SKM-1 treated with dmso at 0.1 percent for 144 hours (cell line): ENCODE measurements at regions not wholly inside any gene's neighbourhood (a gene's known extent, or its start where the extent isn't known, plus 50 kb on each side); places are given as distances from the start of the nearest gene placed in this dataset.

Source experiments
- DNase-seq: peaks from one replicate; lab custom pipeline; 2025; ENCODE audit not compliant: unreplicated experiment; lab: John Stamatoyannopoulos, UW

DNA sequence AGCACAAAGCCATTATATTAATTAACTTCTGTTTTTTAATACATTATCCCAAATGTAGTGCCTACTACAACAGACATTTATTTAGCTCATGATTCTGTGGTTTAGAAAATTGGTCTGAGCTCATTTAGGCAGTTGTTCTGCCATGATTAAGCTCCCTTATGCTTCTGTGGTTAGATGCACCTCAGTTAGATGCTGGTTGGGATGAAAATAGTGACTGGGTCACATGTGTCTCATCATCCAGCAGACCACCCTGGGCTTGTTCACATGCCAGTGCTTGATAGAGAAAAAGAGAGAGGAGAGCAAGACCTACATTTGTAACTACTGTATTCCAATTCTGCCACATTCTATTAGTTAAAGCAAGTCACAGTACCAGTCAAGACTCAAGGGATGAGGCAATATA lies 376.4 kb upstream of the GNPDA2 start:
- DNase-seq: no peak

DNA sequence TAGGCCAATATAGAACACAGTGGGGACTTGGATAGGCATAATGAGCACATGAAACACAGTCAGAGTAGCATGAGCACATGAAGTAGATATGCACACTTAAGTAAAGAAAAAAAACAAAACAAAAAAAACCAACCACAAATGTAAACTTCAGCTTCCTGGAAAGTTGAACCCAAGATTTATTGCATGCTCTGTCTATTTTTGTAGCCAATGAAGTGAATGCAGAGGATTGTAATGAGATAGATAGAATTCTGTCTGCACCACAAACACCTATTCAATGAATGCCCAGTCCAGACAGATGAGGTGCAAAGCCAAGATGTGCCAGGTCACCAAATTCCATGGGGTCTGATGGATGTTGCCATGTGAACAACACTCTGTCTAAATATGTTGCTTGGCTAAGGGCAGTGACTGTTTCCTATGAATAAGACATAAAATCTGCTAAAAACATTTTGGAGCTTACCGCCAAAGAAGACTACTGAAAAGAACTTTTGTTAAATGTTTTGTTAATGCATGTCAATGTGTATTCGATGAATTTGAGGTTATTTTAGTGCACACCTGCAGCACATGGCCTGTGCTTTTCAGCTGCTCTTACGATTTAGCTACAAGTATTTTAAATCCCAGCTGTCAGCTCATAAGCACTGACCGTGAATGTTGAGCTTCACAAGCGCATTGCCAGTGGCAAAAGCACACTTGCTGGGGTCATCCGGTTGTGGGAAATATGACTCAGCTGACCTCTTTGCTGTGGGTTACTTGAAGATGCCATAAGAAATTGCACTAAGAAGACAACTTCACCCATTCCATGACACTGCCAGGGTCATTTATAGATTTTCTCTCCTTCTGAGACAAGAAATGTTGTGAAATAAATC lies 374.8 kb upstream of the GNPDA2 start:
- no peak for DNase-seq

DNA sequence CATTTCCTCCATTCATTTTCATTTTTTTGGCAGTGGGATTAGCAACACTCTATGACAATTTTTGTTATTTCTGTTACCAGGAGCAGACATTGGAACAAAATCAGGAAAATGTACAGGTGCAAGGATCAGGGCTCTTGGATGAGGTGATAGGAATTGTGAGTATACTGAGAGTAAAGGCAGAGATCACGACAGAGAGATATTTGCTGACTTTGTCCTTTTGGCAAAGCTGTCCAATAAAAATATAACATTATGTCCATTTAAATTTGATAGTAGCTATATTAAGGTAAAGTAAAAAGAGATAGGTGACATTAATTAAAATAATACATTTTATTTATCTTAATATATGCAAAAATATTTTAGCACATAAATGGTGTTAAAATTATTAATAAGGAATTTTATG lies 373.1 kb upstream of the GNPDA2 start:
- DNase-seq: no peak

DNA sequence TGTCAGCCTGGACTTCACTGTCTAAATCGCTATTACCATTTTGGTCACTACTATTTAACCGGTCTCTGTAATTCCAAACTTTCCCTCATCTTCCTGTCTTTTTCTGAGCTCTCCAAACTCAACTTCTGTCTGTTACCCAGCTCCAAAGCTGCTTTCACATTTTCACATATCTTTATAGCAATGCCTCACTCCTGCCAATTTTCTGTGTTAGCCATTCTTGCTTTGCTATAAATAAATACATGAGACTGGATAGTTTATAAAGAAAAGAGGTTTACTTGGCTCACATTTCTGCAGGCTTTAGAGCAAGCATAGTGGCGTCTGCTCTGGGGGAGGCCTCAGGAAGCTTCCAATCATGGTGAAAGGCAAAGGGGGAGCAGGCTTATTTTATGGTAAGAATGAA lies 368.3 kb upstream of the GNPDA2 start:
- DNase-seq: no peak

DNA sequence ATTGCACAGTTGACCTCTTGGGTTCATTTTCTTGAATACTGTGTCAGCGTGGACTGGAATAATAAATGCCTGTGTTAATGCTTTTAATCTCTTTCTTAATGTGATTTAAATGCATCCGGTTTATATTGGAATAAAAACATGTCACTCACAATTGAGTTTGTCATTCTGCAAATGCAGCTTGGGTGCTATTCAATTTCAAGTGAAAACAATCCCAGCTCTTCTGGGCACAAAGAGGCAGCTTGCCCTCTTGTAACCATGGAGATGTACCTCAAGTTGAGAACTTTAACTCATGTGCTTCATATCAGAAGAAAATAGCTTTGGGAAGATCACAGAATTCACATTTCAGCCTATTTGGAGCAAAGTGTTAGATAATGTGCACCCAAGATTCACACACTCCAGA lies 355.7 kb upstream of the GNPDA2 start:
- DNase-seq: no peak

DNA sequence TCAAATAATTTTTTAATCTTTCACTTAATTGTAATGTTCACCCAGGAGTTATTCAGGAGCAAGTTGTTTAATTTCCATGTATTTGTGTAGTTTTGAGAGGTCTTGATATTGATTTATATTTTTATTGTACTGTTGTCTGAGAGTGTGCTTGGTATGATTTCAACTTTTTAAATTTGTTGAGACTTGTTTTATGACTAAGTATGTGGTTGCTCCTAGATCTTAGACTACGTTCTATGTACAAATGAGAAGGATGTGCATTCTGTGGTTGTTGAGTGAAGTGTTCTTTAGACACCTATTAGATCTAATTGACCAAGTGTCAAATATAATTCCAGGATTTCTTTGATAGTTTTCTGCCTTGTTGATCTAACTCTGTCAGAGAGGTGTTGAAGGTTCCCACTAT lies 353.3 kb upstream of the GNPDA2 start:
- DNase-seq: no peak

DNA sequence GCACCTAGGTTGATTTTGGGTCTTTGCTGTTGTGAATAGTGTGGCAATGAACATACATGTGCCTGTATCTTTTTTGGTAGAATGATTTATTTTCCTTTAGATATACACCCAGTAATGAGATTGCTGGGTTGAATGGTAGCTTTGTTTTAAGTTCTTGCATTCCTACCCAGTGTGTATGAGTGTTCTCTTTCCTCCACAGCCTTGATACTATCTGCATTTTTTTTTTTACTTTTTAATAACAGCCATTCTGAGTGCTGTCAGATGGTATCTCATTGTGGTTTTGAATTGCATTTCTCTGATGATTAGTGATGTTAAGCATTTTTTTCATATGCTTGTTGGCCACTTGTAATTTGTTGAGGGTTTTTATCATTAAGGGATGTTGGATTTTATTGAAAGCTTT lies 351.8 kb upstream of the GNPDA2 start:
- DNase-seq: no peak

DNA sequence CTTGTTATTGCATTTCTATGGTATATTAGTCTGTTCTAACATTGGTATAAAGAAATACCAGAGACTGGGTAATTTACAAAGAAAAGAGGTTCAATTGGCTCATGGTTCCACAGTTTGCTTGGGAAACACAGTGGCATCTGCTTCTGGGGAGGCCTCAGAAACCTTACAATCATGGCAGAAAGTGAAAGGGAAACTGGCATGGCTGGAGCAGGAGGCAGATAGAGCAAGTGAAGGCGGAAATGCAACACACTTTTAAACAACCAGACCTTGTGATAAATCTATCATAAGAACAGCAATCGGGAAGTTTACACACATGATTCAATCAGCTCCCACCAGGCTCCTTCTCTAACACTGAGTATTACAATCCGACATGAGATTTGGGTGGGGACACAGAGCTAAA lies 346.6 kb upstream of the GNPDA2 start:
- no peak for DNase-seq

DNA sequence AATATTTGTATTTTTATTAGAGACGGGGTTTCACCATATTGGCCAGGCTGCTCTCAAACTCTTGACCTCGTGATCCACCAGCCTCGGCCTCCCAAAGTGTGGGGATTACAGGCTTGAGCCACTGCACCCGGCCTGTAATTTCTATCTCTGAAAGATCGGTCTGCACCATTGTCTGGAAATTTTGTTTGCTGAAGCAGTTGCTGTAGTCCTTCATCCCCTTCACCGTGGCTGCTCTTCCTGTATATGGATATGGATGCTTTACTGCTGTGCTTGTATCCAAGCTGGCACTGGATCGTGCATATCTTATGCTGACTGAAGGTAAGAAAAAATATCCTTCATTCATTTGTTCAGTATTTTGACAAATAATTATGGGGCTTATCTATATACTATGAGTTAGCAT lies 338.4 kb upstream of the GNPDA2 start:
- no peak for DNase-seq

DNA sequence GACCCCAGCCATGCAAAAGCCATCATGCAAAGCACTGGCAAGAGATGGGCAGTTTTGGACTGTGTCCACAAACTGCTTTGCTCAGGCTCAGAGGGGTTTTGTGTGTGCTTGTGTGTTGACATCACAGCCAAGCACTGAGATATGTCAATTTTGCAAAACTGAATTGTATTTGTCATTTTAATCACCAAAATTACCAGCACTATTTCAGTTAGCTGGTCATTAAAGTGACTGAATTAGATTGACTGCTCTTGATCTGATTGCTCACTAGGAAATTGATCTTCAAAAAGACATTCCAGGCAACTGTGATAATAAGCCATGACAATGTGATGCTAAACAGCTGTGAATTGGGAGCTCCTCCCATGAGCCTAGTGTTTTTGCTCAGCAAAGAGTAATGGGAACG lies 337.3 kb upstream of the GNPDA2 start:
- no peak for DNase-seq

DNA sequence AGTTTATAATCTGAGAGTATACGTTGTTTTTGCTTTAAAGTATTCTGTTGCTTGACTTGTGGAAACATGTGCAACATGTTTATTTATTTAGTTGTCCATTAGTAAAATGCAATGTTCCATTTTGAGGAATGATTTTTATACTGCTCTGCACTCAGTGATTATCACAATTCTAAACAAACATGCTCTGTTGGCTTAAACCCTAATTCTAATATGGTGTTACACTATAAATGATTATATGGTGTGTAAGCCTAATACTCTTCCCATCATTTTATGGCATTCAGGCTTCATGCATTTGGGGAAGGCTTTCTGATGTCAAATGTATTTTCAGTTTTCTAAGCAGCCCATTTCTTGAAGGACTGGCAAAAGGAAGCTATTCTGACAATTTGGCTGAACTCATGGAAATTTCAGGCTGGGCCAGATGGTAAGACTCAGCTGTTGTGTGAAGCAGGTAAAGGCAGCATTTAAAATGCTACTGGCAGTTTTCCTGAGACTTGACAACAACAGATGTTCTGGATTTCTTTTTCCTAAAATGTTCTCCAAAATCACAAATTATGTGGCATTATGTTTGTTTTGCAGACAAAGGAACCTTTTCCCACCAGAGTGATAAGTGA lies 336.7 kb upstream of the GNPDA2 start:
- DNase-seq: no peak

DNA sequence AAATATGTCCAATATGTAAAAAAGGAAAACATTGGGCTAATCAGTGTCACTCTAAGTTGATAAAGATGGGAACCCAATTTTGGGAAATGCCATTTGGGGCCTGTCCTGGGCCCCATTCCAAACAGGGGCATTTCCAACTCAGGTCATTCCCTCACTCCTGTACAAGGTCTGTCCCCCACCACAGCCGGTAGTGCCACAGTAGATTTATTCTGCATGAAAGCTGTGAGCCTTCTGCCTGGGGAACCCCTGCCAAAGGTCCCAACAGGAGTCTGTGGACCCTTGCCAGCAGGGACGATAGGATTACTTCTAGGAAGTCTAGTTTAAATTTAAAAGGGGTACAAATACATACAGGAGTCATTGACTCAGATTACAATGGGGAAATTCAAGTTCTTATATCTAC lies 317.6 kb upstream of the GNPDA2 start:
- no peak for DNase-seq

DNA sequence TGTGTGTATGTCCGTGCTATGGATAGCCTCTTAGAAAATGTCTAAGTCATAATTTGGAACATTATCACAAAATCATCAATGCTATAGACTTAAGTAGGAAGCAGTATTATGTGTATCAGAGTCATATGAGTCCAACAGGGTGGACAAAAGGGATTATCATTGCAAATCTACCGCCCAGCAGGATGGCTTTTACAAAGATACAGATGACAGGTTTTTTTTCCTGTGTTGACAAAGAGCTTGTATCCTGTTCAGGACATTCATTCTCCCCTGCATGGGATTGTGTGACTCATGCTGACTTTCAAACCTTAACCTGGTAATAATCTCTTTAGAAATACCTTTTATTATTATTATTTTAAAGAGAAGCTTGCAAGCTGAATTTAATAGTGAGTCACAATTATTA lies 310.3 kb upstream of the GNPDA2 start:
- DNase-seq: no peak

DNA sequence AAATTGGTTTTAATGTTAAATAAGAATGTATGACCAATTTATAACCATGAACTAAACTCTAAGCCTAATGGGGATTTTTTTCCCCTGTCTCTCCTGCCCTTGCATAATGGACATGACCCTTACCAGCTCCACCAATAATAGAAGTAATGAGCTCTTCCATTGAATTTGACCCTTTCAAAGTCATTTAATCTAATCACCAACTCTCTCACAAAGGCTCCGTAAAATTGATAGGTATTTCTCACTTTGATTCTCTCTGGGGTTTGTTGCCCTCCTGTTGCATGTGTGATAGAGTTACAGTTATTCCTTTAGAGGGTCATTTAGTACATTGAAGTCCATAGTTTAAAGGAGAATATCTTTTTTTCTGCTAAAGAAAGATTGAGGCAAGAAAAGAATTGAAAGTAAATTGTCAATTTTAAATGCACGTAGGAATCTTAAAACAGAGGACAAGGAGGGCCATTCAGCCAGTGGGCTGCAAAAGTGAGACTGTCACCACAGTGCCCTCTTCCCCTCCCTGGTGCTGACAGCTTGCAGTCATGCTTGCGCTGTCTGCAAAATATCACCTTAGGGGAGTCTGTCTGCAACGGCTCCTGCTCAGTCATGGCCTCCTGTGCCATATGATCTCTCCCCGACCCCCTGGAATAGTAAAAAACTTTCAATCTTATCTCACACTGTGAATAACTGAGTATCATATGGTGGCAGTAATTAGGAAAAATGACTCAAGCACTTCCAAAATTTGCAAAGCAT lies 307.5 kb upstream of the GNPDA2 start:
- DNase-seq: no peak

DNA sequence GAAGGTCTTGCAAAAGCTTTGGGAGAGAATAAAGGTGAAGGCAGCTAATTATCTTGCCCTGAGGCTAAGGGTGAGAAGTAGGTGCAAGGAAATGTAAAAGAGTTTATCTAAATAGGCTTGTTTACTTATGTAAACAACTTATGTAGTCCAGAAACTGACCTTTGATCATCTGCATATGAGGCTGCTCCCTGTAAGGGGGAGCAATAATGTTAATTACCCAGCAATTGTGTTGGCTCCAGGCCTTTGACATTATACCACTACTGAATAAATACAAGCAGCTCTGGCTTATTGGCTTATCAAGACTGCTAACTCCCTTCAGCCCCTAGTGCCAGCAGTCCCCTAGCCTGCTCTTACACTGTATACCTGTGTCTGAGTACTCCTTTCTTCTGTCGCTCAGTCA lies 303.7 kb upstream of the GNPDA2 start:
- no peak for DNase-seq

DNA sequence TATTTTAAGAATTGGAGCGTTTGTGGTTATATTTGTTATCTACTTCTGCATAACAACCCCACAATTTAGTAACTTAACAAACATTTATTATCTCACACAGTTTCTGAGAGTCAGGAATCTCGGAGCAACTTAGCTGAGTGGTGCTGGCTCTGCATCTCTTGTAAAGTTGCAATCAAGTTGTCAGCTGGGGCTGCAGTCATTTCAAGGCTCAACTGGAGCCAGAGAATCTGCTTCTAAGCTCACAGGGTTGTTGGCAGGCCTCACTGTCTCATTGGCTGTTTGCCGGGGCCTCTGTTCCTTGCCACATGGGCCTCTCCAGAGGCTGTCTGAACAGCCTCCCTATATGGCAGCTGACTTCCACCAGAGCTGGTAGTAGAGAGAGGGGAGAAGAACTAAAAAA lies 281.2 kb upstream of the GNPDA2 start:
- no peak for DNase-seq

DNA sequence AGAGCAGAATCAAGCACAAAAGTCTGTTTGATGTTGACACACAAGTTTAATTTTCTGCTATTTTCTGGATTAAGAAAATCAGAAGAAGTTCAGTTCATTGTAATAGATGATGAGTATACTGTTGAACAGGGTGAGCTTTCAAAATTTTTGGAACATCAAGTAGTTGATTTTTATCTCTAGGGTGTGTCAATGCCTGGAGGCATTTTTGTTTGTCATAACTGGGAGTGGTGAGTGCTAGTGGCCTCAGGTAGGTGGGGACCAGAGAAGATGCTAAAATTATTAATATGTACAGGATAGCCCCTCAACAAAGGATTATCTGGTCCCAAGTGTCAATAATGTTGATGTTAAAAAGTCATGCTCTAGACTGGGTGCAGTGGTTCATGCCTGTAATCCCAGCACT lies 279.7 kb upstream of the GNPDA2 start:
- no peak for DNase-seq

DNA sequence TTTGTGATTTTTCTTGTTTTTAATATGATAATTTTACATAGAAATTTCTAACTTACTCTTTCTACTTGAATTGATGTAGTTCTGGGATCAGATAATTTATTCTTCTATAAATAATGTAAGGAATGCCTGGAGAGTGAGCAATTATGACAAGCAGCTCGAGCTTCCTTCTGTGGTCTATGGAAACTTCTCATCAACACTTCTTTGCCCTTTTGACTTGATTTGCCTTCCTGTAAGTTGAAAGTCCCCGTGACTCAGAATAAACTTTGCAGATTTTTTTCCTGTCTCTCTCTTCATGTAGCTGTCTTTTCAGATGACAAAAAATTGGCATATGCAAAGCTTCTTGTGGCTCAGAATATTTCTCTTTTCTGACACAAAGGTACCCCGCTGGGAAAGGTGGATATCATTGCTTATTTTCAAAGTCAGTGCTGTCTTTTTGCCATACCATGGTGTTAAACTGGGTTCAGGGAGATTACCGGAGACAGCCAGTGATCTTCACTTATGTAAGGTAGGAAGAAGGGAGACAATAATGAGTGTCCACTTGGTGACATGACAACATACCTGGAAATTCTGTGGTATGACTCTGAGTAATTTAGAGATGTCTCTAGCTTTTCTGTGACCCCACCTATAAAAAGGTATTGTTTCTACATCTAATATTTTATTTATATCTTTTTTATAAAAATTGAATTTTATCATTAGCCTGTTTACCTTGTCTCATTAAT lies 278.6 kb upstream of the GNPDA2 start:
- no peak for DNase-seq

DNA sequence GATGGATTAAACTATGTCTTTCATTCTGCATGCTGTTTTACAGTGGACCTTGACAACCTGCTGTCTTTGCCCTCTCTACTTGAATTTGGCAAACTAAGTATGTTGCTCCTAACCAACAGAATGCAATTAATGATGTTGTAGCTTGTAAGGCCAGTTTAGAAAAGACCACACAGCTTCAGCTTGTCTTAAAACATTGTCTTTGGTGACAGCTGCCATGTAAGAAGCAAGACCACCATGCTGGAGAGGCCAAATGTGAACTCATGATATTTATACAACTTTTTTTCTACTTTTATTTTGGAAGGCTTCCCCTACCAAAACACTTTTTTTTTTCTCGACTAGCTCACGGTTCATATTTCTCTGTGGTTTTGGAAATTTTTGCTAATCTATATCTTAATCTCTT lies 278.0 kb upstream of the GNPDA2 start:
- no peak for DNase-seq

DNA sequence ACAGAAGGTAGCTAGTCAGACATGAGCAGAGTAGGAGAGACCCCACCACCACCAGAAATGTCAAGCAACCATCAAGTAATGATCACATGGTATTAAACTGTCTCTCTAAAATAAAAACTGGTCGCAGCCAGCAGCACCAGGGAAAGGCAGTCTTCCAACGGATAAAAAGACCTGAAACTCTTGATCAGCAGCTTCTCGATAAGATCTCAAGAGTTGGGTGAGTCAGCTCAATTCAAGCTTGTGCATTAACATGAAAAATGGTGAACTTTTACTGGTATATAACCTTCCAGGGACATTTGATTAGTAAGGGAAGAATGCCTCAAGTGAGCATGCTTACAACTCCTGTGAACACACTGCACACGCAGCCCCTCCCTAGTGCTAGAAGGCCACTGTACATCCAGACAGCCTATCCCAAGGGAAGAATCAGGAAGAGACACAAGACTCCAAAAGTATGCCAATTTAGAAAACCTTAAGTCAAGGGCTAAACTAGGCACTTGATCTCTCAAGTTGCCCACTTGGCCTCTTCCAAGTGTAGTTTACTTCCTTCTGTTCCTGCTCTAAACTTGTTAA lies 270.0 kb upstream of the GNPDA2 start:
- no peak for DNase-seq

DNA sequence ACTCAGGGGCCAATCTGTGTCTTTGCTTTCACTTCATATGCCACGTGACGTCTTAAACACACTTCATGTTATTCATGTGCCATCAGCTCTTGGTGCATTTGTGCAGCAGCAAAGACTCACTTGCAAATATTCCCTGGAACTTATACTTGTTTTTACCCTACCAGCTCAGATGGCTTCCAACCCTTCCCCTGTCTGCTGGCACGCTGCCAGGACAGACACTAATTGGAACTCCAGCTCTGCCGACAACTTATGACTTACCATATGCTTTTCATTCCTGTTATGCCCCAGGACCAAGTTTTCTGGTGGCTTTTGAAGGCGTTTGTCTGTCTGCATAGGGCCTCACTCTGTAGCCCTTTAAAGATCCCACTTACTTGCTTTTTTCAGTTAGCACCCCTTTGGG lies 261.7 kb upstream of the GNPDA2 start:
- DNase-seq: no peak
